Panc1 (cell line): ENCODE measurements at regions not wholly inside any gene's neighbourhood (a gene's known extent, or its start where the extent isn't known, plus 50 kb on each side); places are given as distances from the start of the nearest gene placed in this dataset.

Source experiments
- ATAC-seq: fragments of 200-7000 bp; cut with Tn5 transposase; 2 replicates; pipeline ENCODE4 v1.9.1; 2020; ENCODE audit warnings: mild to moderate bottlenecking, moderate library complexity
- BruUV-seq: library from RNA; stranded (reverse); fragments of 400-500 nt; replicated peaks from 2 replicates; lab custom pipeline; 2021; lab: Mats Ljungman, UMichigan
- CTCF ChIA-PET: fragments of 300-600 bp; sonication (Branson Sonifier 250); formaldehyde crosslinking; loops from one replicate; lab custom pipeline; 2022; ENCODE audit warnings: antibody characterized with exemption; lab: Charles Lee
- POLR2A ChIA-PET: fragments of 300-600 bp; sonication (Branson Sonifier 250); formaldehyde crosslinking; loops from one replicate; lab custom pipeline; 2022; ENCODE audit warnings: antibody characterized with exemption; lab: Charles Lee
- DNase-seq: peaks from one replicate; pipeline ENCODE4 v3.0.0-alpha.2; 2010; ENCODE audit warnings: low read depth, low spot score
- H3K27ac ChIP-seq: 2 replicates; pipeline ENCODE4 v1.5.1; 2011; ENCODE audit warnings: mild to moderate bottlenecking, low read length, inconsistent platforms
- H3K27me3 ChIP-seq: fragments of 200-500 bp; sonication (Bioruptor generic); 2 replicates; pipeline ENCODE4 v1.6.0; 2014; ENCODE audit warnings: low read length, inconsistent platforms; ENCODE audit not compliant: control insufficient read depth, insufficient read depth
- H3K36me3 ChIP-seq: fragments of 200-500 bp; sonication (Bioruptor generic); 2 replicates; pipeline ENCODE4 v1.5.1; 2014; ENCODE audit warnings: inconsistent platforms, mild to moderate bottlenecking, low read length, moderate library complexity; ENCODE audit not compliant: control insufficient read depth, insufficient read depth
- H3K4me1 ChIP-seq: 2 replicates; pipeline ENCODE4 v1.5.1; 2011; ENCODE audit warnings: inconsistent platforms, mild to moderate bottlenecking, low read length, moderate library complexity; ENCODE audit not compliant: control insufficient read depth, insufficient read depth
- H3K4me3 ChIP-seq, 2 experiments: 2 replicates each; pipeline ENCODE4 v1.5.1; 2011 to 2012; ENCODE audit warnings: low read depth in 2 of 2, low read length in 2 of 2, mild to moderate bottlenecking in 2 of 2, inconsistent platforms in 1 of 2, moderate library complexity in 1 of 2
- H3K9me3 ChIP-seq: fragments of 200-500 bp; sonication (Bioruptor generic); 2 replicates; pipeline ENCODE4 v1.5.1; 2014; ENCODE audit warnings: low read depth, mild to moderate bottlenecking, inconsistent platforms, low read length, moderate library complexity; ENCODE audit not compliant: control insufficient read depth, insufficient read depth
- POLR2AphosphoS5 ChIP-seq: IDR thresholded peaks from 2 replicates; pipeline ENCODE4 v1.6.1; 2012; ENCODE audit warnings: mild to moderate bottlenecking, low read depth, low read length, moderate library complexity
- SIN3A ChIP-seq: IDR thresholded peaks from 2 replicates; pipeline ENCODE4 v1.6.1; 2012; ENCODE audit warnings: low read depth, mild to moderate bottlenecking, low read length, moderate library complexity, borderline replicate concordance; ENCODE audit not compliant: insufficient read depth
- TCF7L2 ChIP-seq: IDR thresholded peaks from 2 replicates; pipeline ENCODE4 v1.6.1; 2011; ENCODE audit warnings: mild to moderate bottlenecking, low read depth, low read length, inconsistent platforms
- in situ Hi-C: cut with HindIII; loops from 2 replicates; pipeline ENCODE4 v1.10.0; 2016; ENCODE audit warnings: low sequenced_read_pairs, low pct_unique_long_range_greater_than_20kb
- intact Hi-C: fragments of 100-400 bp; cut with micrococcal nuclease; formaldehyde crosslinking; loops from one replicate; pipeline ENCODE4 v1.10.0; 2022; ENCODE audit not compliant: unreplicated experiment
- TF ChIP-seq, protein P1 (sequence below): fragments of 450-650 bp; IDR thresholded peaks from 2 replicates; pipeline ENCODE4 v1.5.1; 2017; ENCODE audit warnings: mild to moderate bottlenecking
- TF ChIP-seq, protein P2 (sequence below), 2 experiments: IDR thresholded peaks; 2 replicates each; pipeline ENCODE4 v1.6.1; 2011 to 2012; ENCODE audit warnings: low read depth in 2 of 2, control low read depth in 1 of 2, low read length in 1 of 2, mild to moderate bottlenecking in 1 of 2, moderate library complexity in 1 of 2; ENCODE audit not compliant: insufficient read depth in 1 of 2

DNA sequence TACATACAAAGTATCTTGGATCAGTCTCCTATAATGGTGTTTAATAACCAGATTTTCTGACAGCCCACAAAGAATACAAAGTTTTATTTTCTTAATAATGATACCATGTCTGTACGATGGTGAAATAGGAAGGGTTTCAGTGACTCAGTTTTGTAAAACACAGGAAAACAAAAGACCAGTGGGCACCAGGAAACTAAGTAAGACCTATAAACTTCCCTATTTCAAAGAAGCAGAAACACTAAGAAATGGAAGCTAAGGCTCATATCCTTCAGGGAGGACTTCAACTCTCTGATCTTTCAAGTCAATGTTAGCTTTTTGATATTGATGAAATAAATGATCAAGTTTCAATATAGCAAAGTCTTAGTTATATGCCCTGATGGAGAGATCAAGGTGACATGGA lies 196.0 kb downstream of the DUSP6 start:
- ATAC-seq (no peak), DNase-seq (no peak)
- no peak for TF ChIP-seq POLR2AphosphoS5
- TF ChIP-seq, protein P1, sequence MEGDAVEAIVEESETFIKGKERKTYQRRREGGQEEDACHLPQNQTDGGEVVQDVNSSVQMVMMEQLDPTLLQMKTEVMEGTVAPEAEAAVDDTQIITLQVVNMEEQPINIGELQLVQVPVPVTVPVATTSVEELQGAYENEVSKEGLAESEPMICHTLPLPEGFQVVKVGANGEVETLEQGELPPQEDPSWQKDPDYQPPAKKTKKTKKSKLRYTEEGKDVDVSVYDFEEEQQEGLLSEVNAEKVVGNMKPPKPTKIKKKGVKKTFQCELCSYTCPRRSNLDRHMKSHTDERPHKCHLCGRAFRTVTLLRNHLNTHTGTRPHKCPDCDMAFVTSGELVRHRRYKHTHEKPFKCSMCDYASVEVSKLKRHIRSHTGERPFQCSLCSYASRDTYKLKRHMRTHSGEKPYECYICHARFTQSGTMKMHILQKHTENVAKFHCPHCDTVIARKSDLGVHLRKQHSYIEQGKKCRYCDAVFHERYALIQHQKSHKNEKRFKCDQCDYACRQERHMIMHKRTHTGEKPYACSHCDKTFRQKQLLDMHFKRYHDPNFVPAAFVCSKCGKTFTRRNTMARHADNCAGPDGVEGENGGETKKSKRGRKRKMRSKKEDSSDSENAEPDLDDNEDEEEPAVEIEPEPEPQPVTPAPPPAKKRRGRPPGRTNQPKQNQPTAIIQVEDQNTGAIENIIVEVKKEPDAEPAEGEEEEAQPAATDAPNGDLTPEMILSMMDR = no peak
- TF ChIP-seq, protein P2, sequence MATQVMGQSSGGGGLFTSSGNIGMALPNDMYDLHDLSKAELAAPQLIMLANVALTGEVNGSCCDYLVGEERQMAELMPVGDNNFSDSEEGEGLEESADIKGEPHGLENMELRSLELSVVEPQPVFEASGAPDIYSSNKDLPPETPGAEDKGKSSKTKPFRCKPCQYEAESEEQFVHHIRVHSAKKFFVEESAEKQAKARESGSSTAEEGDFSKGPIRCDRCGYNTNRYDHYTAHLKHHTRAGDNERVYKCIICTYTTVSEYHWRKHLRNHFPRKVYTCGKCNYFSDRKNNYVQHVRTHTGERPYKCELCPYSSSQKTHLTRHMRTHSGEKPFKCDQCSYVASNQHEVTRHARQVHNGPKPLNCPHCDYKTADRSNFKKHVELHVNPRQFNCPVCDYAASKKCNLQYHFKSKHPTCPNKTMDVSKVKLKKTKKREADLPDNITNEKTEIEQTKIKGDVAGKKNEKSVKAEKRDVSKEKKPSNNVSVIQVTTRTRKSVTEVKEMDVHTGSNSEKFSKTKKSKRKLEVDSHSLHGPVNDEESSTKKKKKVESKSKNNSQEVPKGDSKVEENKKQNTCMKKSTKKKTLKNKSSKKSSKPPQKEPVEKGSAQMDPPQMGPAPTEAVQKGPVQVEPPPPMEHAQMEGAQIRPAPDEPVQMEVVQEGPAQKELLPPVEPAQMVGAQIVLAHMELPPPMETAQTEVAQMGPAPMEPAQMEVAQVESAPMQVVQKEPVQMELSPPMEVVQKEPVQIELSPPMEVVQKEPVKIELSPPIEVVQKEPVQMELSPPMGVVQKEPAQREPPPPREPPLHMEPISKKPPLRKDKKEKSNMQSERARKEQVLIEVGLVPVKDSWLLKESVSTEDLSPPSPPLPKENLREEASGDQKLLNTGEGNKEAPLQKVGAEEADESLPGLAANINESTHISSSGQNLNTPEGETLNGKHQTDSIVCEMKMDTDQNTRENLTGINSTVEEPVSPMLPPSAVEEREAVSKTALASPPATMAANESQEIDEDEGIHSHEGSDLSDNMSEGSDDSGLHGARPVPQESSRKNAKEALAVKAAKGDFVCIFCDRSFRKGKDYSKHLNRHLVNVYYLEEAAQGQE (IDR thresholded peaks at IDR 0.05; ENCODE audit: insufficient read depth in 1 of 2, low read depth in 2 of 2, low read length in 1 of 2) = no peak
- no peak for TF ChIP-seq TCF7L2
- TF ChIP-seq SIN3A = no peak
- H3K4me1 ChIP-seq = no peaks in the 10 kb centered on the region
- no peaks in the 10 kb centered on the region for H3K9me3 ChIP-seq
- no peak overlapping the region for H3K27ac ChIP-seq
- no TSS peak for BruUV-seq
- ChIA-PET POLR2A (no interaction called here), CTCF (interaction anchor here (0.6 kb wide), 1 partner anchor 209 kb away, joined by 3 read pairs; no protein-coding TSS in a partner anchor)
- intact Hi-C loops = no loop called here
- H3K36me3 ChIP-seq = no peaks in the 10 kb centered on the region
- in situ Hi-C loops = no loop called here
- H3K27me3 ChIP-seq = no peaks in the 10 kb centered on the region
- no peak overlapping the region for H3K4me3 ChIP-seq

DNA sequence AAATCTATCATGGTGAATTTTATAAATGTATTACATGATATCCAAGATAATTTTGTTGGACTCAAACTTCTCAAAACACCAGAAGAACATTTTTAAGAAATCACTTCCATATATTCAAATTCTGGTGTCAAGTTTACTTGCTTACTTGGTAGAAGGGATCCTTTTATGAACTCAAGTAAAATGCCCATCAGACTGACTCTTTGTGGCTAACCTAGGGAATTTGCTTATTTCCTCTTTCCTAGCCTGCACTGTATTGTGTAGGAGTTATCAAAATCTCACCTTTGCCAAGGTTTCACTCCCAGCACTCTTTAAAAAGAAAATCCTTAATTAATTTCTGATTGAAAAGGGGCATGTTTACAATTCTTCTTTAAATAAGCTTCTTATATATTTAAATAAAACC lies 196.5 kb downstream of the DUSP6 start:
- POLR2A ChIA-PET = no interaction called here

More for the DNA sequence above, 196.5 kb downstream of the DUSP6 start:
- Histone ChIP-seq H3K36me3 (no peaks in the 10 kb centered on the region), H3K27ac (no peak overlapping the region), H3K4me3 (no peak overlapping the region), H3K4me1 (no peaks in the 10 kb centered on the region), H3K27me3 (no peaks in the 10 kb centered on the region), H3K9me3 (no peaks in the 10 kb centered on the region)
- BruUV-seq = no TSS peak
- TF ChIP-seq, protein P1 = no peak
- TF ChIP-seq SIN3A (no peak), TCF7L2 (no peak), POLR2AphosphoS5 (no peak)
- TF ChIP-seq, protein P2 (IDR thresholded peaks at IDR 0.05; ENCODE audit: insufficient read depth in 1 of 2, low read depth in 2 of 2, low read length in 1 of 2) = no peak
- DNase-seq = no peak
- in situ Hi-C loops (no loop called here), intact Hi-C loops (no loop called here)
- ATAC-seq = no peak
- CTCF ChIA-PET = no interaction called here
